Nephron (organoid): ENCODE measurements at regions not wholly inside any gene's neighbourhood (a gene's known extent, or its start where the extent isn't known, plus 50 kb on each side); places are given as distances from the start of the nearest gene placed in this dataset.

Source experiments
- H3K27ac Mint-ChIP-seq, 3 experiments: 2 replicates each; pipeline ENCODE4 v1.8.0; 2020; ENCODE audit warnings: mixed read lengths in 3 of 3, mild to moderate bottlenecking in 2 of 3, moderate library complexity in 1 of 3
- H3K27me3 Mint-ChIP-seq: 2 replicates; pipeline ENCODE4 v1.8.0; 2021; ENCODE audit warnings: low read depth, mild to moderate bottlenecking, moderate library complexity, mixed read lengths
- H3K36me3 Mint-ChIP-seq: 2 replicates; pipeline ENCODE4 v1.8.0; 2020; ENCODE audit warnings: low read depth, mixed read lengths
- H3K4me1 Mint-ChIP-seq: 2 replicates; pipeline ENCODE4 v1.8.0; 2020; ENCODE audit warnings: mixed read lengths
- H3K4me3 Mint-ChIP-seq, 3 experiments: 2 replicates each; pipeline ENCODE4 v1.8.0; 2020; ENCODE audit warnings: mild to moderate bottlenecking in 3 of 3, mixed read lengths in 3 of 3, moderate library complexity in 2 of 3
- H3K9me3 Mint-ChIP-seq: 2 replicates; pipeline ENCODE4 v1.8.0; 2020; ENCODE audit warnings: mixed read lengths
- TF ChIP-seq, protein P1 (sequence below), 3 experiments: fragments of 200-600 bp; sonication (generic); IDR thresholded peaks; one replicate each; pipeline ENCODE4 v1.5.0; 2021; ENCODE audit warnings: antibody characterized with exemption in 3 of 3; ENCODE audit not compliant: unreplicated experiment in 3 of 3

DNA sequence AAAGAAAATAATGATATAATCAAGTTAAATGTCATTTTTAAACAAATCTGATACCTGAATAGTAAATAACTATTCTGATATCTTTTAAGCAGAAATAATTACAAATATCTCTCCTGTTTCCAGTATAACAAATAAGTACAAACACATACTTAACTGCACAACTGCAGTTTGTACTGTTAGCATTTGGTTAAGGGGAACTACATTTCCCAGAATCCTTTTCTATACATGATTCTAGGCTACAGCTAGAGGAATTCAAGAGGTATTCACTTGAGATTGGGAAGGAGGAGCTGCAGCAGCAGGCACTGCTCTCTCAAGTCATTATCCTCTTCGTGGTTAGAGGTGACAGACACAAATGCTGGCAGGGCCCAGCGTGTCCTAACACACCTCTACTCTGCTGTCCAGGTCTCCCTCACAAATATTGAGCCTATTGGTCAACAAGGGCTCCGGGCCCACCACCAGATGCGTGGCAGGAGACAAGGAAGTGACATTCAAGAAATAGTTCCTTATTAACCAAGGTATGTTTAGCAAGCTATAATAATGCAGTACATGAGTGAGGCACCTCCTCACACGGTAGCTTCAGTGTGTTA is 255.1 kb upstream of the MKLN1 start:
- H3K36me3 Mint-ChIP-seq: no peaks in the 10 kb centered on the region
- no peaks in the 10 kb centered on the region for H3K27me3 Mint-ChIP-seq
- H3K9me3 Mint-ChIP-seq: no peaks in the 10 kb centered on the region
- TF ChIP-seq, protein P1, sequence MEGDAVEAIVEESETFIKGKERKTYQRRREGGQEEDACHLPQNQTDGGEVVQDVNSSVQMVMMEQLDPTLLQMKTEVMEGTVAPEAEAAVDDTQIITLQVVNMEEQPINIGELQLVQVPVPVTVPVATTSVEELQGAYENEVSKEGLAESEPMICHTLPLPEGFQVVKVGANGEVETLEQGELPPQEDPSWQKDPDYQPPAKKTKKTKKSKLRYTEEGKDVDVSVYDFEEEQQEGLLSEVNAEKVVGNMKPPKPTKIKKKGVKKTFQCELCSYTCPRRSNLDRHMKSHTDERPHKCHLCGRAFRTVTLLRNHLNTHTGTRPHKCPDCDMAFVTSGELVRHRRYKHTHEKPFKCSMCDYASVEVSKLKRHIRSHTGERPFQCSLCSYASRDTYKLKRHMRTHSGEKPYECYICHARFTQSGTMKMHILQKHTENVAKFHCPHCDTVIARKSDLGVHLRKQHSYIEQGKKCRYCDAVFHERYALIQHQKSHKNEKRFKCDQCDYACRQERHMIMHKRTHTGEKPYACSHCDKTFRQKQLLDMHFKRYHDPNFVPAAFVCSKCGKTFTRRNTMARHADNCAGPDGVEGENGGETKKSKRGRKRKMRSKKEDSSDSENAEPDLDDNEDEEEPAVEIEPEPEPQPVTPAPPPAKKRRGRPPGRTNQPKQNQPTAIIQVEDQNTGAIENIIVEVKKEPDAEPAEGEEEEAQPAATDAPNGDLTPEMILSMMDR (IDR thresholded peaks at IDR 0.05; ENCODE audit: unreplicated experiment in 3 of 3): no peak
- peaks cover 23% of the 10 kb centered on the region for H3K4me1 Mint-ChIP-seq
- H3K27ac Mint-ChIP-seq: no peak overlapping the region
- no peak overlapping the region for H3K4me3 Mint-ChIP-seq

DNA sequence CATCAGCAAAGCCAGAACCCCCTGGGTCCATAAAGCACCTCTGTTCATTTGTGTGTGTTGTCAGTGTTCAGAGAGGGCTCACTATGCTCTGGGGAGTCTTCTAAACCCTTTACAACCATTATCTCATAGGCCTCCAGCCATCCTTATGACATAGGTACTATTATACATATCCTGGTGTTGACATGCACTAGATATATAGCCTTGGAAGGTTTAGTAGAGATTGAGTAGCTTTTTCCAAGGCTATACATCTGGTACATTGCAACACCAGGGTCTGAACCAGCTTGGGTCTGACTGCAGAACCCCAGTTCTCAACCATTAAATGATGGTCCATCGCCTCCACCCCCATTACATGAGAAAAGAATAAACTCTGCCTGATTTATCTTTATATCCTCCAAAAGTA is 253.6 kb upstream of the MKLN1 start:
- H3K27me3 Mint-ChIP-seq: no peaks in the 10 kb centered on the region
- TF ChIP-seq, protein P1 (IDR thresholded peaks at IDR 0.05; ENCODE audit: unreplicated experiment in 3 of 3): no peak
- H3K36me3 Mint-ChIP-seq: no peaks in the 10 kb centered on the region
- H3K9me3 Mint-ChIP-seq: no peaks in the 10 kb centered on the region
- H3K4me3 Mint-ChIP-seq: no peak overlapping the region
- H3K27ac Mint-ChIP-seq: no peak overlapping the region
- H3K4me1 Mint-ChIP-seq: peaks cover 23% of the 10 kb centered on the region

DNA sequence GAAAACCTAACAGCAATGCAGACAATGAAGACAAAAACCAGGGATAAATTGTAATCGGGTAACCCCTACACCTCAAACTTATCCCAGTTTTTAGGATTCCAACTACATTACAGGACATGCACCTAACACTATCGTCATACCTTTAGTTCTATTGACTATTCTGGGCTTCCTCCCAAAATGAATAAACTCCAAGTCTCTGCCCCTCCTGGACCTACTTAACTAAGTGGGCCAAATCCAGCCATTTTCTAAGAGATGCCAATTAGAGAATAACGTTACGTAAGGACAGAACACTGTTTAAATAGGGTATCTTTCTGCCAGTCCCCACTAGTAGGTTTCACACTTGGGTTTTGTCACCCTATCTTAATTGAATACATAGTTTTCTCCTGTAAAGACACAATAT is 253.1 kb upstream of the MKLN1 start:
- no peaks in the 10 kb centered on the region for H3K36me3 Mint-ChIP-seq
- no peak overlapping the region for H3K4me3 Mint-ChIP-seq
- no peaks in the 10 kb centered on the region for H3K9me3 Mint-ChIP-seq
- TF ChIP-seq, protein P1 (IDR thresholded peaks at IDR 0.05; ENCODE audit: unreplicated experiment in 3 of 3): no peak
- no peaks in the 10 kb centered on the region for H3K27me3 Mint-ChIP-seq
- H3K27ac Mint-ChIP-seq: no peak overlapping the region
- peaks cover 19% of the 10 kb centered on the region for H3K4me1 Mint-ChIP-seq

DNA sequence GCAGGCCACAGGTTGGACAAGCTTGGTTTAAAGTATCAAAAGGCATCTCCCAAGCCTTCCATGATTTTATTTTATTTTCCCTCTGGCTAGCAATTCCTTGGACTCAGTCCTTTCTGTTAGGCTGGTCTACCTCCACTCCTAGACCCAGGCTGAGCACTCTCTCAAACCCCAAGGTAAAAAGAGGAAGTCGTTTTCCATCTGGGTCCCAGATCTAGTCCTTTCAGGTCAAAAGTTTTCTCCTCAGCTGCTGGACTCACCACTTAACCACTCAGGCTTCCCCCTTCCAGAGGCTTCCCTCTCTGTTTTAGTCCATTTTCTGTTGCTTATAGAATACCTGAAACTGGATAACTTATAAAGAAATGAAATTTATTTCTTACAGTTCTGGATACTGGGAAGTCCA is 252.3 kb upstream of the MKLN1 start:
- H3K9me3 Mint-ChIP-seq: no peaks in the 10 kb centered on the region
- TF ChIP-seq, protein P1 (IDR thresholded peaks at IDR 0.05; ENCODE audit: unreplicated experiment in 3 of 3): no peak
- no peaks in the 10 kb centered on the region for H3K27me3 Mint-ChIP-seq
- no peak overlapping the region for H3K4me3 Mint-ChIP-seq
- no peaks in the 10 kb centered on the region for H3K36me3 Mint-ChIP-seq
- H3K4me1 Mint-ChIP-seq: peaks cover 19% of the 10 kb centered on the region
- no peak overlapping the region for H3K27ac Mint-ChIP-seq

DNA sequence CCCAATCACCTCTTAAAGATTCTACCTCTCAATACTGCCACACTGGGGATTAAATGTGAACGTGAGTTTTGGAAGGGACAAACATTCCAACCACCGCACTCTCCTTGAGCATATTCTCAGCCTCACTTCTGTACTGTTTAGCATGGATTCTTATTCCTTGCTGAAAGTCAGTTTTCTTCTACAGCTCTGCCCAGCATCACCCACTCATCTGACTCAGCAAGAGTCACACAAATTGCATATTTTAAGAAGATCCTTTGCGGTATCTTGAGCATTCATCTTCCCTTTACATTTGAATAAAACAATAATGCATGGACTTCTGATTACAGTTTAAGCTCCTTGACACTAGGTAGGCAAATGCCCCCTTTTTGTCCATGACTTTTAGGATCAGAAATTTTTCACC is 251.6 kb upstream of the MKLN1 start:
- no peaks in the 10 kb centered on the region for H3K36me3 Mint-ChIP-seq
- TF ChIP-seq, protein P1 (IDR thresholded peaks at IDR 0.05; ENCODE audit: unreplicated experiment in 3 of 3): no peak
- no peaks in the 10 kb centered on the region for H3K9me3 Mint-ChIP-seq
- peaks cover 19% of the 10 kb centered on the region for H3K4me1 Mint-ChIP-seq
- H3K27me3 Mint-ChIP-seq: no peaks in the 10 kb centered on the region
- H3K27ac Mint-ChIP-seq: peak overlapping the region in 1 of 3 experiments; percentile 66
- no peak overlapping the region for H3K4me3 Mint-ChIP-seq

DNA sequence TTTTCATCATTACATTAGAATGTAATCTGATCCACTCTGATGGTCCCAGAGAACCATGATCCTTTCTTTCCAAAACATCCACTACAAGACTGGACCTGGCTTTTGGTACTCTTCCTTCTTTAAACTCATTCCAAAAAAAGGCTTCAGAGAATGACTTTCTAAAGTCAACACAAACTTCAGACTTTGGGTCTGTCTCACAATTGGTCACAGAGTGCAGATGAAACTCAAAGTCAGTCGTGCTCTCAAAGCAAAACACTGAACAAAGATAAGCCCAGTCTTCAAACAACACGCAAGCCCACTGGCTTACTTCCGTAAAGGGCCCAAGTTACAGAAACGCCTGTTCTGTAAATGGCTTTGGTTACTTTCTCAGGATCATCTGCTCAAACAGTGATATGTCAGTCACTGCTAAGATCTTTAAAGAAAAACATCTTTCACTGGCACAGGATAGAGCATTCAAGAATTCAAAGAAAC is 250.9 kb upstream of the MKLN1 start:
- no peaks in the 10 kb centered on the region for H3K36me3 Mint-ChIP-seq
- no peaks in the 10 kb centered on the region for H3K27me3 Mint-ChIP-seq
- TF ChIP-seq, protein P1 (IDR thresholded peaks at IDR 0.05; ENCODE audit: unreplicated experiment in 3 of 3): no peak
- peak overlapping the region in 1 of 3 experiments; percentile 10 for H3K4me3 Mint-ChIP-seq
- peaks cover 19% of the 10 kb centered on the region for H3K4me1 Mint-ChIP-seq
- peak overlapping the region in 2 of 3 experiments; percentile 62 to 66 for H3K27ac Mint-ChIP-seq
- H3K9me3 Mint-ChIP-seq: no peaks in the 10 kb centered on the region
